Upper lobe of left lung (tissue), 6 donors: ENCODE measurements at regions not wholly inside any gene's neighbourhood (a gene's known extent, or its start where the extent isn't known, plus 50 kb on each side); places are given as distances from the start of the nearest gene placed in this dataset.

Experiments
- ATAC-seq, 2 donors: fragments of 200-7000 bp; cut with Tn5 transposase; one replicate each; pipeline ENCODE4 v1.9.1; 2022; ENCODE audit warnings: mild to moderate bottlenecking in 2 of 2, moderate library complexity in 2 of 2; ENCODE audit not compliant: low FRiP score in 2 of 2
- DNase-seq, 2 donors: peaks; one replicate each; pipeline ENCODE4 v3.0.0-alpha.2; 2019 to 2020
- H3K27ac ChIP-seq, 4 donors: fragments of 200-600 bp; sonication (generic); one replicate each; pipeline ENCODE4 v1.5.1; 2016 to 2019
- H3K27me3 ChIP-seq, 4 donors: fragments of 200-600 bp; sonication (generic); one replicate each; pipeline ENCODE4 v1.5.1; 2017 to 2019
- H3K36me3 ChIP-seq, 4 donors: fragments of 200-600 bp; sonication (generic); one replicate each; pipeline ENCODE4 v1.5.1; 2016 to 2019
- H3K4me1 ChIP-seq, 4 donors: fragments of 200-600 bp; sonication (generic); one replicate each; pipeline ENCODE4 v1.5.1; 2018 to 2019
- H3K4me3 ChIP-seq, 4 donors: fragments of 200-600 bp; sonication (generic); one replicate each; pipeline ENCODE4 v1.5.1; 2017 to 2019; ENCODE audit warnings: mild to moderate bottlenecking in 2 of 4, moderate library complexity in 1 of 4
- H3K9me3 ChIP-seq, 4 donors: fragments of 200-600 bp; sonication (generic); one replicate each; pipeline ENCODE4 v1.5.1; 2018 to 2019
- CTCF ChIP-seq, 6 experiments: fragments of 450-650 bp in 4 of 6; fragments of 200-600 bp in 2 of 6; sonication (generic) in 2 of 6; IDR thresholded peaks; one replicate each; pipeline ENCODE4 v1.5.1; 2016 to 2019; ENCODE audit warnings: antibody characterized with exemption in 6 of 6
- EP300 ChIP-seq, 4 donors: sonication (generic); formaldehyde crosslinking; IDR thresholded peaks; one replicate each; pipeline ENCODE4 v1.5.1; 2017; ENCODE audit warnings: antibody characterized with exemption in 4 of 4, control low read depth in 2 of 4
- POLR2A ChIP-seq, 4 donors: fragments of 450-650 bp; IDR thresholded peaks; one replicate each; pipeline ENCODE4 v1.5.1; 2016 to 2017; ENCODE audit warnings: antibody characterized with exemption in 4 of 4, mild to moderate bottlenecking in 2 of 4
- POLR2AphosphoS5 ChIP-seq, 2 donors: sonication (generic); formaldehyde crosslinking; IDR thresholded peaks; one replicate each; pipeline ENCODE4 v1.5.1; 2017; ENCODE audit warnings: antibody characterized with exemption in 2 of 2
- WGBS, 2 donors: methylation state at CpG; one replicate each; pipeline ENCODE4 v1.1.5; 2017 to 2018; 5-methylcytosine and 5-hydroxymethylcytosine counted together
- donor health status: DM: no; HTN: no; CAD: no; lungs with moderate emphysema.
- donor health status: DM: no; HTN: yes; CAD: no; lungs with severe emphysema.

- Histone ChIP-seq H3K9me3 (no peaks in the 10 kb centered on the region), H3K4me3 (no peak overlapping the region), H3K27me3 (no peaks in the 10 kb centered on the region), H3K4me1 (no peaks in the 10 kb centered on the region), H3K27ac (no peak overlapping the region), H3K36me3 (no peaks in the 10 kb centered on the region)
- no peak for ATAC-seq
- DNase-seq = no peak
- no peak for TF ChIP-seq EP300 (IDR thresholded peaks at IDR 0.05)
- TF ChIP-seq CTCF (IDR thresholded peaks at IDR 0.05) = no peak
- TF ChIP-seq POLR2AphosphoS5 (IDR thresholded peaks at IDR 0.05) = no peak
- TF ChIP-seq POLR2A (IDR thresholded peaks at IDR 0.05) = no peak
Observed at GRCh38 chr2:37550190-37550589, 121.3 kb downstream of the CDC42EP3 start.

- Histone ChIP-seq H3K9me3 (no peaks in the 10 kb centered on the region), H3K4me3 (no peak overlapping the region), H3K4me1 (no peaks in the 10 kb centered on the region), H3K36me3 (no peaks in the 10 kb centered on the region), H3K27ac (no peak overlapping the region), H3K27me3 (no peaks in the 10 kb centered on the region)
- TF ChIP-seq CTCF (IDR thresholded peaks at IDR 0.05) (no peak), EP300 (IDR thresholded peaks at IDR 0.05) (no peak), POLR2AphosphoS5 (IDR thresholded peaks at IDR 0.05) (no peak), POLR2A (IDR thresholded peaks at IDR 0.05) (no peak)
- ATAC-seq = no peak
- DNase-seq = no peak
- WGBS, 2 donors = 86 to 90% methylated on average over 3 of the region's 3 CpGs
Observed at GRCh38 chr2:37551783-37552182, 119.7 kb downstream of the CDC42EP3 start.

GRCh38 chr2:37552339-37552738 lies 119.1 kb downstream of the CDC42EP3 start:
- WGBS, 2 donors = 88 to 98% methylated on average over 2 of the region's 2 CpGs
- H3K4me1 ChIP-seq = no peaks in the 10 kb centered on the region
- no peaks in the 10 kb centered on the region for H3K27me3 ChIP-seq
- no peaks in the 10 kb centered on the region for H3K36me3 ChIP-seq
- no peak for DNase-seq
- no peak overlapping the region for H3K4me3 ChIP-seq
- H3K9me3 ChIP-seq = no peaks in the 10 kb centered on the region
- no peak for ATAC-seq
- no peak for TF ChIP-seq POLR2A (IDR thresholded peaks at IDR 0.05)
- TF ChIP-seq POLR2AphosphoS5 (IDR thresholded peaks at IDR 0.05) = no peak
- no peak for TF ChIP-seq EP300 (IDR thresholded peaks at IDR 0.05)
- no peak for TF ChIP-seq CTCF (IDR thresholded peaks at IDR 0.05)
- H3K27ac ChIP-seq = no peak overlapping the region

- no peak for ATAC-seq
- H3K4me1 ChIP-seq = no peaks in the 10 kb centered on the region
- no peaks in the 10 kb centered on the region for H3K36me3 ChIP-seq
- no peak overlapping the region for H3K4me3 ChIP-seq
- no peak overlapping the region for H3K27ac ChIP-seq
- no peaks in the 10 kb centered on the region for H3K27me3 ChIP-seq
- WGBS, 2 donors = 80 to 86% methylated on average over 5 of the region's 5 CpGs
- no peak for TF ChIP-seq POLR2AphosphoS5 (IDR thresholded peaks at IDR 0.05)
- H3K9me3 ChIP-seq = no peaks in the 10 kb centered on the region
- DNase-seq = no peak
Observed at GRCh38 chr2:37553411-37554154, 117.9 kb downstream of the CDC42EP3 start.

- 72 to 78% methylated on average over 2 of the region's 2 CpGs for WGBS, 2 donors
Observed at GRCh38 chr2:37554155-37554510, 117.3 kb downstream of the CDC42EP3 start.

More at GRCh38 chr2:37554155-37554510, 117.3 kb downstream of the CDC42EP3 start:
- H3K9me3 ChIP-seq = no peaks in the 10 kb centered on the region
- H3K4me3 ChIP-seq = no peak overlapping the region
- DNase-seq (no peak), ATAC-seq (no peak)
- no peaks in the 10 kb centered on the region for H3K4me1 ChIP-seq
- H3K27me3 ChIP-seq = no peaks in the 10 kb centered on the region
- TF ChIP-seq CTCF (IDR thresholded peaks at IDR 0.05) (no peak), POLR2AphosphoS5 (IDR thresholded peaks at IDR 0.05) (no peak), POLR2A (IDR thresholded peaks at IDR 0.05) (no peak), EP300 (IDR thresholded peaks at IDR 0.05) (no peak)
- no peaks in the 10 kb centered on the region for H3K36me3 ChIP-seq
- H3K27ac ChIP-seq = no peak overlapping the region
